LNCaP clone FGC (cell line): ENCODE measurements at regions not wholly inside any gene's neighbourhood (a gene's known extent, or its start where the extent isn't known, plus 50 kb on each side); places are given as distances from the start of the nearest gene placed in this dataset.
"Not testable (repeated sequence)": the region's sequence is repeated elsewhere in the genome, so short reads cannot be mapped to it uniquely, and the experiment has no call there.

ENCODE experiments used
- DNase-seq: peaks from one replicate; pipeline ENCODE4 v3.0.0-alpha.2; 2011; ENCODE audit warnings: low read depth
- H3K4me3 ChIP-seq: 2 replicates; pipeline ENCODE4 v1.5.1; 2011; ENCODE audit warnings: mild to moderate bottlenecking, low read depth, low read length, control low read depth
- TF ChIP-seq, protein P1 (sequence below): IDR thresholded peaks from 2 replicates; pipeline ENCODE4 v1.5.1; 2012; ENCODE audit warnings: mild to moderate bottlenecking; ENCODE audit not compliant: control insufficient read depth, insufficient read depth; ENCODE audit errors: extremely low read depth

GRCh38 chr6:167402195-167402686, 77.4 kb downstream of the TTLL2 start:
- TF ChIP-seq, protein P1, sequence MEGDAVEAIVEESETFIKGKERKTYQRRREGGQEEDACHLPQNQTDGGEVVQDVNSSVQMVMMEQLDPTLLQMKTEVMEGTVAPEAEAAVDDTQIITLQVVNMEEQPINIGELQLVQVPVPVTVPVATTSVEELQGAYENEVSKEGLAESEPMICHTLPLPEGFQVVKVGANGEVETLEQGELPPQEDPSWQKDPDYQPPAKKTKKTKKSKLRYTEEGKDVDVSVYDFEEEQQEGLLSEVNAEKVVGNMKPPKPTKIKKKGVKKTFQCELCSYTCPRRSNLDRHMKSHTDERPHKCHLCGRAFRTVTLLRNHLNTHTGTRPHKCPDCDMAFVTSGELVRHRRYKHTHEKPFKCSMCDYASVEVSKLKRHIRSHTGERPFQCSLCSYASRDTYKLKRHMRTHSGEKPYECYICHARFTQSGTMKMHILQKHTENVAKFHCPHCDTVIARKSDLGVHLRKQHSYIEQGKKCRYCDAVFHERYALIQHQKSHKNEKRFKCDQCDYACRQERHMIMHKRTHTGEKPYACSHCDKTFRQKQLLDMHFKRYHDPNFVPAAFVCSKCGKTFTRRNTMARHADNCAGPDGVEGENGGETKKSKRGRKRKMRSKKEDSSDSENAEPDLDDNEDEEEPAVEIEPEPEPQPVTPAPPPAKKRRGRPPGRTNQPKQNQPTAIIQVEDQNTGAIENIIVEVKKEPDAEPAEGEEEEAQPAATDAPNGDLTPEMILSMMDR: no peak
- no peak for DNase-seq
- H3K4me3 ChIP-seq: no peak overlapping the region

- TF ChIP-seq, protein P1: no peak
- no peak for DNase-seq
- no peak overlapping the region for H3K4me3 ChIP-seq
These were observed 78.5 kb downstream of the TTLL2 start for GRCh38 chr6:167403427-167403826.

DNA sequence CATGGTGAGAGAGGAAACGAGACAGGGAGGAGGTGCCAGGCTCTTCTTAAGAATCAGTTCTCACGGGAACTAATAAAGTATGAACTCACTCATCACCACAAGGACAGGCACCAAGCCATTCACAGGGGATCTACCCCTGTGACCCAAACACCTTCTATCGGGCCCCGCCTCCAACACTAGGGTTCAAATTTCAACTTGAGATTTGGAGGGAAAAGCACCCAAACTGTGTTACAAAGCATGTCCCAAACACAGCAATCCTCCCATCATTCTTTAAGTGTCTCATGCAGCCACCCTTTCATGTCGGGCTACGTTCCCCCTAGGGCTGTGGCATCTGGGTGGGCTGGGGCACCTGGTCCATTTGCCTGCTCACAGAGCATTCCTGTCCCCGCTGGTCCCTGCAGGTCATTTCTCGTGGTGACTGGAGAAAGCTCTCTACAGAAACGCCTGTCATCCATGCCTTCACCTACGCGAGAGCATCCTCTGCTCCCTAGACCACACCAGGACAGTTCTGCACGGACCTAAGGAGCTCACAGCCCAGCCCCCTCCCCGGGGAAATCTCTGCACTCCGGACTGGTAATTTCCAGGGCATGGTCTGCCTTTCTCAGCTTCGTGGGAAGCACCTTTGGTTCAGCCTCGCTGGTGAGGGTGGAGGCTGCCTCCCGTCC, 79.6 kb downstream of the TTLL2 start:
- no peak overlapping the region for H3K4me3 ChIP-seq
- TF ChIP-seq, protein P1: no peak
- DNase-seq: no peak

DNA sequence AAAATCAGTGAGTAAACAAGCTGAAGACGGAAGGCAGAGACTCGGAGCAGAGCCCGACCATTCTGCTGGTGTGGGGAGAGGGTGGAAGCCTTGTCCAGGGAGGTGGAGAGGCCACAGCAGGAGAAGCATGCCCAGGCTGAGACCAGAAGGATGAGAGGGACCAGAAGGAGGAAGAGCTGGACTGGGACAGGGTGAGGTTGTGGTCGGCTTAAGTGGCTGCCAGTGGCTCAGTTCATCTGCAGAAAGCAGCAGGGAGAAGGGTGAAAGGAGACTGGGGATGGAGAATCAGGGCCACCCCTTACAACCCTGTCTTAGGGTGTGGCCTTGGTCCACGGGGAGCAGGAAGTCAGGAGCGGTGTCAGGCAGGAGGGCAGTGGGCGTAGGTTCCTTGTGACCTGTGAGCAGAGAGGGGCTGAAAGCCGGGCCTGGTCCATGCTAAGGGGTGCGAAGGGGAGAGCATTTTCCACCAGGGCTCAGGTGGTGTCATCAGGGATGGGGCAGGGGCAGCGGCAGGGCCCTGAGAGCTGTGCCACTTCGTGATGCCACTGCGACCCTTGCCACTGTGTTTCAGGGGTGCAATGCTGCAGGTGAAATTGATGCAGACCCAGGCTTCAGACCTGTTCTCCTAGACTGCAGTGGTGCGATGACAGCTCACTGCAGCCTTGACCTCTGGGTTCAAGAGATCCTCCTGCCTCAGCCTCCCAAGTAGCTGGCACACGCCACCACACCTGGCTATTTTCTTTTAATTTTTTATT, 81.1 kb downstream of the TTLL2 start:
- no peak overlapping the region for H3K4me3 ChIP-seq

GRCh38 chr6:167406533-167407238, 81.8 kb downstream of the TTLL2 start:
- not testable (repeated sequence) for H3K4me3 ChIP-seq, DNase-seq

More for the DNA sequence above, 81.1 kb downstream of the TTLL2 start:
- DNase-seq: no peak
- TF ChIP-seq, protein P1: no peak

- no peak overlapping the region for H3K4me3 ChIP-seq
- no peak for DNase-seq
- TF ChIP-seq, protein P1: no peak
These were observed 82.6 kb downstream of the TTLL2 start for GRCh38 chr6:167407239-167408064.
